GM19240 (cell line): ENCODE measurements at regions not wholly inside any gene's neighbourhood (a gene's known extent, or its start where the extent isn't known, plus 50 kb on each side); places are given as distances from the start of the nearest gene placed in this dataset.
A peak's percentile ranks its signal among the peaks of the same experiment; 100 is the strongest.
"Not testable (repeated sequence)": the region's sequence is repeated elsewhere in the genome, so short reads cannot be mapped to it uniquely, and the experiment has no call there.

Experiments
- DNase-seq: peaks from one replicate; pipeline ENCODE4 v3.0.0; 2011; ENCODE audit warnings: low spot score; ENCODE audit not compliant: insufficient read length

DNA sequence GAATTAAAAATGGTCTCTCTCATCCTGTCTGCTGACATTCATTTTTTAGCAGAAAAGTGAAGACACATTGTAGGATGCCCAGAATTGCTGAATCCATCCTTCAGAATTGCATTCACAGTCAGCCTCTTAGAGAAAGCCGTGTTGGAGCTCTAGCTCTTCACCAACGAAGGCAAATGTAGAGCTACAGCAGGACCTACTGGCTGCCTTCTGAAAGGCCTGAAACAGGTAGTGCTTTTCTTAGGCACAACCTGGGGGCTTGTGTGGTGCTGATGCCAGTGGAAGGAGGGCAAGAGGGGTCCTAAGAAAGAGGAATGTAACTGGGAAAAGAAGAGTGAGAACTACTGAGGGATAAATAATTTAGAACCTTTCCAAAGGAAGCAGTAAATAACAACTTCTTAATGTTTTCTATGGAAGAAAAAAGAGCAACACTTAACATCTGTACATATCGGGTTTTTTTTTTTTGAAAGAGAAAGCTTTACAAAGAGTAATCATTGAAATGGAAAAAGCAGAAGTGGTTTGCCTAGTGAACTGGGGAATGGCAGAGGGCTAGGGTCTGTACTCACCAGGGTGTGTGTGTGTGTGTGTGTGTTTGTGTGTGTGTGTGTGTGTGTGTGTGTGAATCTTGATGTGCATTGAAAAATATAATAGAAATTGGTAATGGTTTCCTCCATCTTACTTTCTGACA is 297.8 kb downstream of the SATB1 start:
- no peak for DNase-seq

DNA sequence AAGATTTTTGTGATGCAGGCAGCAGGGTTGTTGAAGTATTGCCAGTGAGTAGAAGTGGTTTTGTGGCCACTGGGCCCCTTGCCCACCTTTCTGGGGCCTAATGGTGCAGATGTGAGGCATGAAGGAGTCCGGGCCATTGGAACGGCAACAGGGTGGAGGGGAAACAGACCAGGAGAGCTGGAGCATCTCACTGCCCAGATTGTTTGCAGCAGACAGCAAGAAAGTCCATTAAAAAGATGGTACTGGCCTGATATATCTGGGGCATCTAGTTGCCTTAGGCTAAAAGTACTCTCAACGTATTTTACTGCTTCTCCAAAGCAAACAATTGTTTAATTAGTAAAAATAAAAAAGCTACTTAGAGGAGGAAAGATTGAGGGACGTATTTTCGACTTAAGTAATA is 298.4 kb downstream of the SATB1 start:
- no peak for DNase-seq

DNA sequence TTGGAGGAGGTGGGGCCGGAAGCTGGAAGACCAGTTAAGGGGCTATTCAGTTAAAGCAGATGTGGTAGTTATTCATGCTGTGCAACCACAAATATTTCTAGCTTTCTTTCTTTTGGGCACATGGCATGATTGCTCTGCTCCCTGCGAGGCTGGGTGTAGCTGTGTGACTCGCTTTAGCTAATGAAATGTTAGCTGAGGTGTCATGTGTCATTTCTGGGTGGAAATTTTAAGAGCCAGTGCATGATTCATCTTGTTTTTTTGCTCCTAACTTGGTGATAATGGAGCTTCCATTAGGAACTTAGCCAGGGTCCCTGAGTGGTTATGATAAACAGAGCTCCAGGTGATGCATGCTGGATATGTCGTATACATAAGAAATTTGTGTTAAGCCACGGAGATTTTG is 300.6 kb downstream of the SATB1 start:
- no peak for DNase-seq

- no peak for DNase-seq
Measured at GRCh38 chr3:18122264-18122663, 302.9 kb downstream of the SATB1 start.

DNA sequence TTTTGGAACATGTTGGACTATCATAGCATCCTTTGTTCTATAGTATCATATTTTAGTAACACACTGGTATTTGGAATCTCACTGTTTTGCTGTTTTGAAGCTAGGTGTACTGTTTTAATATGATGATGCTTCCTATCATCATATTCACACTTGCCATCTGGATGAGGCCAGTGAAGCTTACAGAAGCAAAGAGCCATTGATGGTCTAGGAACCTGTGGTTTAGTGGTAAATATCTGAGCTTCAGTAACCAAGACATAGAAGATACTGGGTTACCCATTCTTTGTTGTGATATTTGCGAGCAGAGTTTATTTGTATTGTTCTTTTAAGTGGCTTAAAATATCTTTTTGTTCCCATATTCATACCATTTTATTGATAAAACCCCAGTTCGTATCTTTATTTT is 304.1 kb downstream of the SATB1 start:
- no peak for DNase-seq

GRCh38 chr3:18119866-18120265 is 305.3 kb downstream of the SATB1 start:
- DNase-seq, result no peak

DNA sequence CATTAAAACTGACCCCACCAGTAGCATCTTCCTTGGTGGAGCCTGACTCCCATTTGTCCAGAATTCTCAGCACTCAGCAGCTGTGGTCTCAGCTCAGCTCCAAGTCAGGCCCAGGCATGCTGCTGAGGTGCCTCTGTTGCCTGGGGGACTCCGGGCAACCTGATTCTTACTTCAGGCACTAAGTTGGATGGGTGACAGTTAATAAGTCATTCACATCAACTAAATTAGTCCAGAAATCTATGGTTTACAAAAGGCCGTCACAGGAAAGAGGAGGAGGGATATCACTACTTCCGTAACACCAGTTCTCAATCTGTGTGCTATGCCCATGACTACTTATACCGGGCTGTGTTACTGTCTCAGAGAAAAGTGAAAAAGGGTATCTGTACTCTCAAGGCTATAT is 310.2 kb downstream of the SATB1 start:
- DNase-seq, result no peak

DNA sequence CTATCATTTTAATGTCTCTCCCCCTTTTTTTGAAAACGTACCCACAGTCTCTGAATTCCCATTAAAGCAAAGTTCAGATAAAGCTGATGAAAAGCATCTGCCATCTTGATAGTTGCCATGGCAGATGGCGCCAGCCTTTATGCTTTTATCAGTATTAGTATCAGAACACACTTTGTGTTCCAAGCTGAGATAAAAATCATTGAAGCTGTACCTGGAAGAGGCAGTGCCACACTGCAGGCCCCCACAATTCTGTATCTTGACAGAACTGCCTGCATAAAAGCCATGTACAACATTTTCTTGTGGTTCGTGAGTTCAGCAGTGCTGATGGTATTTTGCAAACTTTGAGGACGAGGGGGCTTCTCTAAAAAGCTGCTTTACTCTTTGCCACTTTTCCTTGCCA is 311.7 kb downstream of the SATB1 start:
- DNase-seq, result no peak

DNA sequence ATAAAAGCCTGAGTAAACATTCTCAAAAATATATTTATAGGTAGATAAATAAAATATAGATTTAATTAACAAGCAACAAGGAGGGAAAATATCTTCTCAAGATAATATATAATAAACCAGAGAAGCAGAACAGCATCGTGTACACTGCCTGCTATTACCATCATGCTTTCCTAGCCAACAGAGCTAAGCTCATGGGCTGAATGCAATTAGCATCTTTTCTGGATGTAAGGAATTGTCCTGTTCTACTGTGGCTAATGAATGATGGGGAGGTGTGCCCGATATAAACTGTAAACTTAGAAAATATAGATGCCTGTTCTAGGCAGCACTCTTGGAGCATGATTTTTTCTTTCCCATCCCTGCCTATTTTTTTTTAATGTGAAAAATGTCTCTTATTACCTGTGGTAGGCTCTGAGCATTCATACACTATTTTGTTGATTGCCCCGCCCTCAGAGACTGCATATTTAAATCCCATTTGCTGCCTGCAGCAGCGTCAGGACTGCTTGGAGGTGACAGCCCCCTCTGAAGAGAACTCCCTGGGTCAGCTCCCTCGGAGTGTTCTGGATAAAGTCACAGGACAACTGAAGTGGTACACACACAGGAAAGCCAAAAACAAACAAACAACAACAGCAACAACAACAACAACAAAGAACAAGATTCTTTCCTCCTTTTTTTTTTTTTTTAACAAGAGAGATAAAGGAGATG is 312.3 kb downstream of the SATB1 start:
- DNase-seq, result no peak

- peak; percentile 10 for DNase-seq
Measured at GRCh38 chr3:18111796-18112232, 313.3 kb downstream of the SATB1 start.

DNA sequence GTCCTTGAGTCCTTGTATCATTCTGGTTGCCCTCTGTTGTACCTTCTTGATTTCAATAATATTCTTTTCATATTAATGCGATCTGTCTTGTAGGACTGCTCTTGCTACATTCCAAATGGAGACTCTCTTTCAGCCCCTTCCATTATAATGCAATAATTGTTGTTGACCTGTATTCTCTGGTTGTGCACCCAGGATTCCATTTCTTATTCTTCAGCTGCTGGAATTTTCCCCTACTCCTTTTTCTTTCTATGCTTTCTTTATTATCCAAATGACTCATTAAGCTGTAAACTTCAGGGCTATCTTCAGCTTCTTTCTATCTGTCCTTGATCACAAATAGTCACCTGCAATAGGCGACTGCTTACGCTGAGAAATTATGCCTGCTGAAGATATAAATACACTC is 321.5 kb downstream of the SATB1 start:
- DNase-seq, result no peak

GRCh38 chr3:18100121-18100520 is 325.0 kb downstream of the SATB1 start:
- no peak for DNase-seq

DNA sequence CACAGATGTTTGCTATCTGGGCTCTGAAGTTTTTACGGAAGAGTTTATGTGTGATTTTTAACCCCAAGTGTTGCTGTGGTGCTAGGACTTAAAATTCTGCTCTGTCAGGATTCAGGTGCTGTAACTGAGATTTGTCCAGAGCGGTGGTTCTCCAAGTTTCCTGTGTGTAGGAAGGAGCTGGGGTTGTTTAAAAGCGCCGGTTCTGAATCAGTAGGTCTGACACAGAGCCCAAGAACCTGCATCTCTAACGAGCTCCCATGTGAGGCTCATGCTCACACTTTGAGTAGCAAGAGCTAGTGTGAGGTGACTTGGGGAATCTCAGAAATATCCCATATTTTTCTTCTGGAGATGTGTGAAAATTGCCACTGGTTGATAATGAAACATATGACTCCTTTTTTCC is 325.5 kb downstream of the SATB1 start:
- no peak for DNase-seq

DNA sequence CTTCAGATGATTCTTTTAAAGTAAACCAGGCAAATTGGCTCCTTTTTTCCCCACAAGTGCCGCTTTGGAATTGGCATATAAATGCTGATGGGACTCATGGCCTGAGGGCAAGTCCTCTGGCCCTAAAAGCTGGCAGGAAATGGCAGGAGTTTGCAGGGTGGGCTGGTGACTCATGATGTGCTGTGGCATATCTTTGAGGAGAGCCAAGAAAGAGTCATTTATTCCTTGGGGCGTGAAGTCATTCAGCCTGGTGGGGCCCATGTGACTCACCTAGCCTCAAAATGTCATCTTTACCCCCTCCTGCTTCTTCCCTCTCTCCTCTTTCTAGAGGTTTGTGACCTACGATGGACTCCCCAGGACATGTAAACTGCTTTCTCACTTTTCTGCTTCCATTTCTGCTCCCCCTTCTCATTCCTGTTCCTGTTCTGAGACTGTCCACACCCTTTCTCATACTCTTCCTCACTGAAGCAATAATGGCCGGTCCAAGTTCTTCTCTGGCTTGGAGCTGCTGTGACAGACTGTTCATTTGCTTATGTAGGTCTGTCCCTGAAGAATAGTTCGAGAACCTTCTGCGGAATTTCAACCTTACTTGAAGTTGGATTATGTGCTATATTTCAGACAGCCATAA is 326.1 kb downstream of the SATB1 start:
- DNase-seq, result no peak

- no peak for DNase-seq
Measured at GRCh38 chr3:18097989-18098388, 327.1 kb downstream of the SATB1 start.

- no peak for DNase-seq
Measured at GRCh38 chr3:18097473-18097872, 327.7 kb downstream of the SATB1 start.

GRCh38 chr3:18092726-18093125 is 332.4 kb downstream of the SATB1 start:
- DNase-seq, result no peak

DNA sequence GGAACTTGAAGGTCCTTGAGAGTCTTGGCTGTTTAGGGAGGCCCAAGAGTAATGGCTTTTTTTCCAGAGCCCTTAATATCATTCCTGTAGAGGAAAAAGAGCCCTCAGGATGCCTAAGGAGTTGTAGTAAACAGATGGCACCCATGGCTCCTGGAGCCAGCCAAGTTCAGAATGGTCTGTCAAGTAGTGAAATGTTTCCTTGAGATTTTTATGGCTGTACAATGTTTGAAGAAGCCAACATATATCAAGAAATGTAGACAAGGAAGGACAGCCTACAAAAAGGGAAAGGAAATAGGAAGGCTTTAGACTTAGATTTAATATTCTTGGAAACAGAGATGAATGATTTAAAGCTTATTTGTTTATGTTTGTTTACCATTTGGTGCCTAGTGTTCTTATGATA is 334.8 kb downstream of the SATB1 start:
- DNase-seq, result no peak

GRCh38 chr3:18087988-18088387 is 337.2 kb downstream of the SATB1 start:
- no peak for DNase-seq

DNA sequence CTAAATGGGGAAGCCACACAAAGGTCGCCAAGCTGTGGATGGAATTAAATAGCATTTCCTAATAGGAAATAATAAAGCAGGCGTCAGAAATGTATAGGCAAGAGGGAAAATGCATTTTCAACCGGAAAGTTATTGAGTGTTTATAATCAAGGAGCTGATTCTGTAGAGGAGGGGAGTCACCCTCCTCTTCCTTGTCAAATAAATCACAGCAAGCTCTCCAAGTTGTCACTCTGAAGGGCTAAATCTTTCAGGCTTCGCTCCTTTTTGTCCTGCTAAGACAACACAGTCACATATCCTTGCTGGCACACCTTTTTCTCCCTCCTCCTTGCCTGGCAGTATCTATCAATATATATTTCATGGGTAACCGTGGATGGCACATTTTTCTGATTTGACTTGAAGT is 338.4 kb downstream of the SATB1 start:
- no peak for DNase-seq

- DNase-seq, result no peak
Measured at GRCh38 chr3:18086078-18086477, 339.1 kb downstream of the SATB1 start.

DNA sequence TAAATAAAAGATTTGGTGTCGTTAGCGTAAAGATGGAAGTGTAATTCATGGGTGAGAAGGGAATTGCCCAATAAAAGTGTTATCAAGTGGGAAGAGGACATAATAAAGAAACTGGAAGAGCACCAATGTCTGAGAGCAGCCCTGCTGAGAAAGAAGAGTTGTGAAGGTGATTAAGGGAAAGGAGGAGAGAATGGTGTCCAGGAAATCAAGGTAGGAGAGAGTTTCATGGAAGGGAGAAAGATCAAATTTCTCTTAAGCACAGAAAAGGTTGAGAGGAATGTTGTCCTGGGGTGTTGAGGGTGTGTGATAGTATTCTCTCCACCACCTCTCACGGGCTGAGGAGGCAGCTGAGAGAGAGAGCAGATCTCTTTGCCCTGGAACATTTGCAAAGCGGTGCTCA is 339.7 kb downstream of the SATB1 start:
- DNase-seq, result no peak

DNA sequence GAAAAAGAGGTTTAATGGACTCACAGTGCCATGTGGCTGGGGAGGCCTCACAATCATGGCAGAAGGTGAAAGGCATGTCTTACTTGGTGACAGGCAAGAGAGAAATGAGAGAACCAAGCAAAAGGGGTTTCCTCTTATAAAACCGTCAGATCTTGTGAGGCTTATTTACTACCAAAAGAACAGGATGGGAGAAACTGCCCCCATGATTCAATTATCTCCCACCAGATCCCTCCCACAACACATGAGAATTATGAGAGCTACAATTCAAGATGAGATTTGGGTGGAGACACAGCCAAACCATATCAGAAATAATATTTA is 340.8 kb upstream of the TBC1D5 start:
- DNase-seq, result not testable (repeated sequence)
